DOHH2 (cell line): ENCODE measurements at regions not wholly inside any gene's neighbourhood (a gene's known extent, or its start where the extent isn't known, plus 50 kb on each side); places are given as distances from the start of the nearest gene placed in this dataset.

Experiments
- H3F3A ChIP-seq: fragments of 200-600 bp; sonication (generic), shearing (Covaris generic); 2 replicates; pipeline ENCODE4 v1.6.0; 2016; ENCODE audit warnings: antibody characterized with exemption, mild to moderate bottlenecking; ENCODE audit not compliant: control insufficient read depth, insufficient read depth
- H3K27ac ChIP-seq: fragments of 200-600 bp; sonication (generic); 2 replicates; pipeline ENCODE4 v1.5.1; 2014; ENCODE audit warnings: low read depth, mild to moderate bottlenecking, low read length, moderate library complexity
- H3K27me3 ChIP-seq: fragments of 200-600 bp; sonication (generic); 2 replicates; pipeline ENCODE4 v1.6.1; 2014; ENCODE audit warnings: mild to moderate bottlenecking, low read length, mixed read lengths; ENCODE audit not compliant: control insufficient read depth
- H3K36me3 ChIP-seq: fragments of 200-600 bp; sonication (generic); 2 replicates; pipeline ENCODE4 v1.6.1; 2014; ENCODE audit warnings: mild to moderate bottlenecking, low read length, moderate library complexity, mixed read lengths; ENCODE audit not compliant: control insufficient read depth
- H3K4me1 ChIP-seq: fragments of 200-600 bp; sonication (generic); 2 replicates; pipeline ENCODE4 v1.6.1; 2014; ENCODE audit warnings: mild to moderate bottlenecking, low read length, mixed read lengths; ENCODE audit not compliant: control insufficient read depth
- H3K4me2 ChIP-seq: fragments of 200-600 bp; sonication (generic); 2 replicates; pipeline ENCODE4 v1.6.0; 2014; ENCODE audit warnings: mild to moderate bottlenecking, low read length, moderate library complexity
- H3K4me3 ChIP-seq: fragments of 200-600 bp; sonication (generic); 2 replicates; pipeline ENCODE4 v1.5.1; 2014; ENCODE audit warnings: mild to moderate bottlenecking, low read length, mixed read lengths
- H3K79me2 ChIP-seq: fragments of 200-600 bp; sonication (generic); 2 replicates; pipeline ENCODE4 v1.6.1; 2014; ENCODE audit warnings: mild to moderate bottlenecking, low read length, mixed read lengths; ENCODE audit not compliant: control insufficient read depth
- H3K9me2 ChIP-seq: fragments of 200-600 bp; sonication (generic); replicated peaks from 2 replicates; pipeline ENCODE4 v1.6.1; 2014; ENCODE audit warnings: mild to moderate bottlenecking, low read length, mixed read lengths; ENCODE audit not compliant: control insufficient read depth
- H3K9me3 ChIP-seq: fragments of 200-600 bp; sonication (generic); 2 replicates; pipeline ENCODE4 v1.6.1; 2014; ENCODE audit warnings: antibody characterized with exemption, low read length, mixed read lengths; ENCODE audit not compliant: control insufficient read depth, insufficient read depth
- H4K20me1 ChIP-seq: fragments of 200-600 bp; sonication (generic); 2 replicates; pipeline ENCODE4 v1.6.0; 2014; ENCODE audit warnings: low read depth, mild to moderate bottlenecking, antibody characterized with exemption, low read length, moderate library complexity; ENCODE audit not compliant: control insufficient read depth, insufficient read depth
- CTCF ChIP-seq: fragments of 200-600 bp; sonication (generic); IDR thresholded peaks from one replicate; pipeline ENCODE4 v1.5.1; 2014; ENCODE audit warnings: antibody characterized with exemption, mild to moderate bottlenecking, low read depth, low read length; ENCODE audit not compliant: poor library complexity, severe bottlenecking
- EZH2phosphoT487 ChIP-seq: fragments of 200-600 bp; sonication (generic); IDR thresholded peaks from 2 replicates; pipeline ENCODE4 v1.6.1; 2017; ENCODE audit warnings: borderline replicate concordance, mild to moderate bottlenecking, antibody characterized with exemption, low read length, moderate library complexity, mixed read lengths

GRCh38 chr4:120568731-120569130 lies 353.8 kb downstream of the PRDM5 start:
- Histone ChIP-seq H3K9me2 (no peaks in the 10 kb centered on the region), H3K27me3 (no peaks in the 10 kb centered on the region), H3K4me1 (no peaks in the 10 kb centered on the region), H3K36me3 (no peaks in the 10 kb centered on the region), H4K20me1 (no peaks in the 10 kb centered on the region), H3K27ac (no peak overlapping the region), H3K4me3 (no peak overlapping the region), H3K4me2 (no peak overlapping the region), H3F3A (no peaks in the 10 kb centered on the region), H3K9me3 (no peaks in the 10 kb centered on the region), H3K79me2 (no peaks in the 10 kb centered on the region)
- TF ChIP-seq EZH2phosphoT487 = no peak
- no peak for TF ChIP-seq CTCF

GRCh38 chr4:120561648-120562047 lies 360.9 kb downstream of the PRDM5 start:
- Histone ChIP-seq H4K20me1 (no peaks in the 10 kb centered on the region), H3F3A (no peaks in the 10 kb centered on the region), H3K9me3 (no peaks in the 10 kb centered on the region), H3K4me1 (no peaks in the 10 kb centered on the region), H3K79me2 (no peaks in the 10 kb centered on the region), H3K27me3 (no peaks in the 10 kb centered on the region), H3K4me3 (no peak overlapping the region), H3K36me3 (no peaks in the 10 kb centered on the region), H3K4me2 (no peak overlapping the region), H3K9me2 (no peaks in the 10 kb centered on the region; the same call in 1 of the 2 replicates), H3K27ac (no peak overlapping the region)
- no peak for TF ChIP-seq EZH2phosphoT487
- no peak for TF ChIP-seq CTCF

GRCh38 chr4:120557372-120557771 lies 365.2 kb downstream of the PRDM5 start:
- no peaks in the 10 kb centered on the region for H3K27me3 ChIP-seq
- no peaks in the 10 kb centered on the region for H3K79me2 ChIP-seq
- H3K9me3 ChIP-seq = no peaks in the 10 kb centered on the region
- no peaks in the 10 kb centered on the region for H3K36me3 ChIP-seq
- H3K27ac ChIP-seq = no peak overlapping the region
- TF ChIP-seq EZH2phosphoT487 = no peak
- TF ChIP-seq CTCF = no peak
- H3K4me2 ChIP-seq = no peak overlapping the region
- no peak overlapping the region for H3K4me3 ChIP-seq
- no peaks in the 10 kb centered on the region for H3F3A ChIP-seq
- H3K9me2 ChIP-seq = no peaks in the 10 kb centered on the region; the same call in 1 of the 2 replicates
- no peaks in the 10 kb centered on the region for H4K20me1 ChIP-seq
- H3K4me1 ChIP-seq = no peaks in the 10 kb centered on the region

GRCh38 chr4:120555058-120555457 lies 367.5 kb downstream of the PRDM5 start:
- Histone ChIP-seq H4K20me1 (no peaks in the 10 kb centered on the region), H3K79me2 (no peaks in the 10 kb centered on the region), H3K9me2 (no peaks in the 10 kb centered on the region; the same call in 1 of the 2 replicates), H3K4me2 (no peak overlapping the region), H3K27ac (no peak overlapping the region), H3K4me1 (no peaks in the 10 kb centered on the region), H3F3A (no peaks in the 10 kb centered on the region), H3K9me3 (no peaks in the 10 kb centered on the region), H3K36me3 (no peaks in the 10 kb centered on the region), H3K4me3 (no peak overlapping the region), H3K27me3 (no peaks in the 10 kb centered on the region)
- TF ChIP-seq CTCF = no peak
- TF ChIP-seq EZH2phosphoT487 = no peak
